ENCODE measurements at regions not wholly inside any gene's neighbourhood (a gene's known extent, or its start where the extent isn't known, plus 50 kb on each side); places are given as distances from the start of the nearest gene placed in this dataset.

DNA sequence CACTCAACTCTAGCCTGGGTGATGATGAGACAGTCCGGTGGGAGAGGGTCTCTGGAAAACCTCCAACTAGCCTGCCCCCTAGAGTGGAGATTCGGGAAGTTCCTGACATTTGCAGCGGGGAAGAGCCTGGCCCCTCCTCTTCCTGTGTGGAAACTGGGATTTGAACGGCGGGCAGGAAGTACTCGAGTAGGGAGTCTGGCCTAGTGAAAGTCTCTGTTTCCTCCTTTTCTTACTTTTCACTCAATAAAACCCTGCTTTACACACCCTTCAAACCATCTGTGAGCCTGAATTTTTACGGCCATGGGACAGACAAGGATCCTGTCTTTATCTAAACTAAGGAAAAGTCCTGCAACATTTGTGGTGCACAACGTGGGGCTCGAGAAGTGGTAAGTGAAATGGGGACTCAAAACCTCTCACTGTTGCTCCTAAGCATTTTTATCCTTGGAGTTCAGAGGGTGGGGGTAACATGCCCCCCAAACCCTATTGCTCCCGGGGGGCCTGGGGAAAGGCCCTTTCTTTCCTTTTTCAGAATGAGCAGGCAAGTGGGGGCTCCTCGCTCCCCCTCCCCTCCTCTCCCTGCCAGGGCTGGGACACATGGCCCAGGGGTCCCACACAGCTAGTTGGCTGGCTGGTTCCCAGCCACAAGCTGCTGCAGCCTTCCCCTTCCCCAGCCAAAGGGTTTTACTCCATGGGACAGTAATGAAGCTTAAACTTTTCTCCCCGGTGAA lies 224.7 kb upstream of the GBE1 start:
- Histone ChIP-seq H3K27ac (ENCODE audit: low read depth, low read length) (no peak overlapping the region), H3K27me3 (ENCODE audit: control insufficient read depth in 5 of 5, insufficient read depth in 4 of 5, low read length in 5 of 5) (no peaks in the 10 kb centered on the region), H3K9ac (ENCODE audit: low read length in 5 of 5) (no peak overlapping the region), H3K9me3 (ENCODE audit: control insufficient read depth in 5 of 5, low read length in 5 of 5) (peaks cover 0 to 3% (median 0%) of the 10 kb centered on the region in 5 donors), H3K4me3 (ENCODE audit: low read depth in 1 of 5, low read length in 5 of 5) (no peak overlapping the region), H3K36me3 (ENCODE audit: control insufficient read depth in 5 of 5, insufficient read depth in 5 of 5, low read length in 5 of 5) (no peaks in the 10 kb centered on the region), H3K4me1 (ENCODE audit: control insufficient read depth in 5 of 5, insufficient read depth in 5 of 5, low read length in 5 of 5) (no peaks in the 10 kb centered on the region)

DNA sequence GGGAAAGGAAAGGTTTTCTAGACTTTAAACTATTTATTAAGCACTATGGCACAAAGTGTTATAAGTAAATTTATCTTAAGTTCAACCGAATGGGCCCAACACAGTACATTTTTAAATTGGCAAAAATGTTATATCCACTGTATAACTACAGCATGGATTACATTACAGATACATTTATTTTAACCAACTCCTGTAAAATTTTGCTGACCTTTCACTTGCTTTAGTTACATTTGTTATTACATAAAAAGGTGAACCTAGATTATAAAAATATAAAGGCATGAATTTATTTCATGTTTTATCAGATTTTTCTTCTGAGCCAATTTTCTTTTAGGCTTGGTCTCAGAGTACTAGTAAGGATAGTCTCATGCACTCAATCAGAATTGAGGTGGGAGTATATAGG lies 221.9 kb upstream of the GBE1 start:
- Histone ChIP-seq H3K9ac (ENCODE audit: low read length in 5 of 5) (no peak overlapping the region), H3K4me1 (ENCODE audit: control insufficient read depth in 5 of 5, insufficient read depth in 5 of 5, low read length in 5 of 5) (no peaks in the 10 kb centered on the region), H3K27me3 (ENCODE audit: control insufficient read depth in 5 of 5, insufficient read depth in 4 of 5, low read length in 5 of 5) (no peaks in the 10 kb centered on the region), H3K27ac (ENCODE audit: low read depth, low read length) (no peak overlapping the region), H3K9me3 (ENCODE audit: control insufficient read depth in 5 of 5, low read length in 5 of 5) (peaks cover 0 to 3% (median 0%) of the 10 kb centered on the region in 5 donors), H3K36me3 (ENCODE audit: control insufficient read depth in 5 of 5, insufficient read depth in 5 of 5, low read length in 5 of 5) (no peaks in the 10 kb centered on the region), H3K4me3 (ENCODE audit: low read depth in 1 of 5, low read length in 5 of 5) (no peak overlapping the region)

DNA sequence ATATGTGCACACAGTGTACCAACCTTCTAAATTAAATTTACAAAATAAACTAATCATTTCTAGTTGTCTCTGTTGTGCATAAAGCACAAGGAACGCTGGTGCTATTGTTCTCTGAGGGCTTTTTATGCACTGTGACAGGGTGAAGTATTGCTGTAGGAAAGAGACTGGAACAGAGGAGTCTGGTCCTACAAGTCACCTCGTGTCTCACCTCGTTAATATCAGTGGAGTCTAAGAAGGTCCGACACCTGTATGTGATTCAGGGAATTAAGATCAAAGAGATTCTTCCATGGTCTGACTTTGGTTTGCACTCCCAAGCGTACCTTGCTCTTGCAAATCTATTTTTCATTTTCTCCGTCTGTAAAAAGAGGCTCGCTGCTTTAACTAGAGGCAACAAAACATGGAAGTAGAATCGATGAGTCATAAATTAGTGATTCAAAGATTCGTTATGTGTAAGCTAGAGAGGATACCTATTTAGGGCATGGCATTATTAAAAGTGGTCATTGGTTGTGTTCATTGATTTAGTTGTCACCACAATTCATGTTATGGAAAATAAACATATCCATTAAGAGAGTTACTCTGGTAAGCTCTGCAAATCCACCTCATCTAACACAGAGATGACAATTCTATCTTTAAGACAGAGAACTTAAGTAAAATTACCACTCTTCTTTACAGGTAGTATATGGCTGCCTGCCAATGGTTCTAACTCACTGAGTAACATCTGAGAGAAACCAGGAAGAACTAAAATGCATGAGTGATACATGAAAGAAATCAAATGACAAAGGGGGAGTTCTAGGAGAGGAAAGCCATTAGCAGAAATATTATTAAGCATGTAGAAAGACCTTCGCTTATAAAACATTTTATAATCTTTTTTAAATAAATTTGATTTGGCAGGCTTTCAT lies 219.4 kb upstream of the GBE1 start:
- peaks cover 0 to 2% (median 0%) of the 10 kb centered on the region in 5 donors for H3K9me3 ChIP-seq (ENCODE audit: control insufficient read depth in 5 of 5, low read length in 5 of 5)
- H3K4me1 ChIP-seq (ENCODE audit: control insufficient read depth in 5 of 5, insufficient read depth in 5 of 5, low read length in 5 of 5), result no peaks in the 10 kb centered on the region
- no peak overlapping the region for H3K9ac ChIP-seq (ENCODE audit: low read length in 5 of 5)
- no peak overlapping the region for H3K4me3 ChIP-seq (ENCODE audit: low read depth in 1 of 5, low read length in 5 of 5)
- H3K27me3 ChIP-seq (ENCODE audit: control insufficient read depth in 5 of 5, insufficient read depth in 4 of 5, low read length in 5 of 5), result no peaks in the 10 kb centered on the region
- no peaks in the 10 kb centered on the region for H3K36me3 ChIP-seq (ENCODE audit: control insufficient read depth in 5 of 5, insufficient read depth in 5 of 5, low read length in 5 of 5)
- no peak overlapping the region for H3K27ac ChIP-seq (ENCODE audit: low read depth, low read length)

DNA sequence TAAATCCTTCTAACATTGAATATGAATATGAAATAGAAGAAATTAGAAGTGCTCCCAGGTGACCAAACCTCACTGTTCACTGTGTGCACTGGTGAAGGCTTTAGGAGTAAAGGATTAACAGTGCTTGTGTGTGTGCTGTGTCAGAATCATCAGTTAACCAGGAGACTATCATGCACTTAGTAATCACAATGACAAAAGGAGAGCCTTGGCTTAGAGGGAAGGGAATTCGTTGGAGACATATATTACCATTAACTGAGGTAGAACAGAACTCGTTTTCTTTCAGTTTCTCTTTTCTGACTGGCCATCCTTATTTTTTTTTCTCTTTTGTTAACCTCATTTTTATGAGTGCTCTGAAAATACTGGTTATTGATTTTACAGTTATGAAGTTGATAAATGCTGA lies 213.3 kb upstream of the GBE1 start:
- Histone ChIP-seq H3K4me1 (ENCODE audit: control insufficient read depth in 5 of 5, insufficient read depth in 5 of 5, low read length in 5 of 5) (no peaks in the 10 kb centered on the region), H3K4me3 (ENCODE audit: low read depth in 1 of 5, low read length in 5 of 5) (no peak overlapping the region), H3K27me3 (ENCODE audit: control insufficient read depth in 5 of 5, insufficient read depth in 4 of 5, low read length in 5 of 5) (no peaks in the 10 kb centered on the region), H3K9me3 (ENCODE audit: control insufficient read depth in 5 of 5, low read length in 5 of 5) (peaks cover 0 to 2% (median 0%) of the 10 kb centered on the region in 5 donors), H3K27ac (ENCODE audit: low read depth, low read length) (no peak overlapping the region), H3K36me3 (ENCODE audit: control insufficient read depth in 5 of 5, insufficient read depth in 5 of 5, low read length in 5 of 5) (no peaks in the 10 kb centered on the region), H3K9ac (ENCODE audit: low read length in 5 of 5) (no peak overlapping the region)

DNA sequence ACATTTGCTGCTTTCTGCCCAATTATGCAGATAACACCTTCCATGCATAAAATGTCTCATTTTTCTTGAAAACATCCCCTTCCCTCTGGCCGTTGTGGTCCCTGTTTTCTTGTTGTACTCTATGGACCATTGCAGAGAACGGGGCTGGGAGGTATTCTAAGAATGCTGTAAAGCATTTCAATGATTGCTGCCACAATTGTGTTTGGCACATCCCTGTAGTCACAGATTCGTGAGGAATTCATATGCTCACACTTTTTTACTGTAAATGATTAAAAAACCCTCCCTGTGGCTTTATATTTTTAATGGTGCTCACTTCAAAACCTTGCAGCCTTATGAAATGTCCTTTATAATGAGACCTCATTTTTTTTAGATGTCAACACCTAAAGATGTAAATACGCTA lies 207.2 kb upstream of the GBE1 start:
- Histone ChIP-seq H3K27me3 (ENCODE audit: control insufficient read depth in 5 of 5, insufficient read depth in 4 of 5, low read length in 5 of 5) (no peaks in the 10 kb centered on the region), H3K27ac (ENCODE audit: low read depth, low read length) (no peak overlapping the region), H3K4me3 (ENCODE audit: low read depth in 1 of 5, low read length in 5 of 5) (no peak overlapping the region), H3K36me3 (ENCODE audit: control insufficient read depth in 5 of 5, insufficient read depth in 5 of 5, low read length in 5 of 5) (no peaks in the 10 kb centered on the region), H3K4me1 (ENCODE audit: control insufficient read depth in 5 of 5, insufficient read depth in 5 of 5, low read length in 5 of 5) (no peaks in the 10 kb centered on the region), H3K9ac (ENCODE audit: low read length in 5 of 5) (no peak overlapping the region), H3K9me3 (ENCODE audit: control insufficient read depth in 5 of 5, low read length in 5 of 5) (peaks cover 0 to 2% (median 0%) of the 10 kb centered on the region in 5 donors)

DNA sequence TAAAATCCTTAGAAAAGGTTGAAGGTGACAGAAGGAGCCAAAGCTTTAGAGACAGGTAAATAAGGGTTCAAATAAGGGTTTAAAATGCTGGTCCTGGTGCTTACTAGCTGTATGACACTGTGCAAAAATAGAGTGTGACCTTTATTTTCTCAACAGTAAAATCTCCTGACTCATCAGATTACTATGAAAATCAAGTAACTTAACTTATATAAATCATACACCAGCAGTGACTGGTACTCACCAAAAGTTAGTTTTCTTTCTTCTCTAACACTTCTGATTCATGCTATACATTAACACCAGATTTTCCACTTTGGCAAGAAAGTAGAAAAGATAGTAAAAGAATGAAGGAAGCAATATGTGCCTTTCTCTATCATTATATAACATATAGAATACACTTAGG lies 205.9 kb upstream of the GBE1 start:
- Histone ChIP-seq H3K9ac (ENCODE audit: low read length in 5 of 5) (no peak overlapping the region), H3K27ac (ENCODE audit: low read depth, low read length) (no peak overlapping the region), H3K27me3 (ENCODE audit: control insufficient read depth in 5 of 5, insufficient read depth in 4 of 5, low read length in 5 of 5) (no peaks in the 10 kb centered on the region), H3K36me3 (ENCODE audit: control insufficient read depth in 5 of 5, insufficient read depth in 5 of 5, low read length in 5 of 5) (no peaks in the 10 kb centered on the region), H3K4me1 (ENCODE audit: control insufficient read depth in 5 of 5, insufficient read depth in 5 of 5, low read length in 5 of 5) (no peaks in the 10 kb centered on the region), H3K4me3 (ENCODE audit: low read depth in 1 of 5, low read length in 5 of 5) (no peak overlapping the region), H3K9me3 (ENCODE audit: control insufficient read depth in 5 of 5, low read length in 5 of 5) (peaks cover 0 to 2% (median 0%) of the 10 kb centered on the region in 5 donors)

DNA sequence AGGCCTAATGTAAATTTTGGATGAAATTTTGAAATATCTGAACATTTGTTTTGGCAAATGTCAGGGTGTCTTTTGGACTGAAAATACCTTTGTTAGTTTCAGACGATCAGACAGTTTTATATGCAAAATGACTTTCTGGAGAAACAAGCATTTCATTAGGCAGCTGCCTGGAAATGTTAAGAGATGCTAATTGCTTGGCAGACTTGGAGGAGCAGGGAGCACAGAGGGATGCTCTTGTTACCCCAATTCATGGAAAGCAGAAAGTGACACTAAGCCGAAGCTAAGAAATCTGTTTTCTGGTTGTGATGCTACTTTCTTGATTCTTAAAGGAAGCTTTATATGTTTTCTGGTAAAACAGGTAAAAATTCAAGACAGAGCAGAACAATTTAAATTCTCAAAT lies 204.3 kb upstream of the GBE1 start:
- H3K27ac ChIP-seq (ENCODE audit: low read depth, low read length), result no peak overlapping the region
- H3K36me3 ChIP-seq (ENCODE audit: control insufficient read depth in 5 of 5, insufficient read depth in 5 of 5, low read length in 5 of 5), result no peaks in the 10 kb centered on the region
- H3K9ac ChIP-seq (ENCODE audit: low read length in 5 of 5), result no peak overlapping the region
- H3K27me3 ChIP-seq (ENCODE audit: control insufficient read depth in 5 of 5, insufficient read depth in 4 of 5, low read length in 5 of 5), result no peaks in the 10 kb centered on the region
- no peak overlapping the region for H3K4me3 ChIP-seq (ENCODE audit: low read depth in 1 of 5, low read length in 5 of 5)
- no peaks in the 10 kb centered on the region for H3K4me1 ChIP-seq (ENCODE audit: control insufficient read depth in 5 of 5, insufficient read depth in 5 of 5, low read length in 5 of 5)
- no peaks in the 10 kb centered on the region for H3K9me3 ChIP-seq (ENCODE audit: control insufficient read depth in 5 of 5, low read length in 5 of 5)

DNA sequence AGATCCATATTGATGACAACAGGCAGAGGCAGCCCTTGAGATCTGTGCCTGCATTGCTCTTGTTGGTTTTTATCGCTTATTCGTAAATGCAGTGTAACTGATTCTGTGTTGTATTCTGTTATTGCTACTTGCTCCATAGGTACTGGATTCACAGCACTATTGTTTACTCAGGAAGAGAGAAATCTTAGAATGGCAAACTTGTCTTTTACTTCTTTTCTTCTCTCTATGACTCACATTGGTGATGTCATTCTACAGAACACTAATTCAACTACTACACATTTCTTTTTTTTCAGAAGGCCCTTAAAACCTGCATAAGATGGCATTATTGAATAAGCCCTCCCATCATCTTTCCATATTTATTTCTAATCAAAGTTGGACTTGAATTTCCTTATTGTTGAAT lies 201.0 kb upstream of the GBE1 start:
- Histone ChIP-seq H3K9ac (ENCODE audit: low read length in 5 of 5) (no peak overlapping the region), H3K27me3 (ENCODE audit: control insufficient read depth in 5 of 5, insufficient read depth in 4 of 5, low read length in 5 of 5) (no peaks in the 10 kb centered on the region), H3K4me3 (ENCODE audit: low read depth in 1 of 5, low read length in 5 of 5) (no peak overlapping the region), H3K36me3 (ENCODE audit: control insufficient read depth in 5 of 5, insufficient read depth in 5 of 5, low read length in 5 of 5) (no peaks in the 10 kb centered on the region), H3K4me1 (ENCODE audit: control insufficient read depth in 5 of 5, insufficient read depth in 5 of 5, low read length in 5 of 5) (no peaks in the 10 kb centered on the region), H3K27ac (ENCODE audit: low read depth, low read length) (no peak overlapping the region), H3K9me3 (ENCODE audit: control insufficient read depth in 5 of 5, low read length in 5 of 5) (no peaks in the 10 kb centered on the region)

DNA sequence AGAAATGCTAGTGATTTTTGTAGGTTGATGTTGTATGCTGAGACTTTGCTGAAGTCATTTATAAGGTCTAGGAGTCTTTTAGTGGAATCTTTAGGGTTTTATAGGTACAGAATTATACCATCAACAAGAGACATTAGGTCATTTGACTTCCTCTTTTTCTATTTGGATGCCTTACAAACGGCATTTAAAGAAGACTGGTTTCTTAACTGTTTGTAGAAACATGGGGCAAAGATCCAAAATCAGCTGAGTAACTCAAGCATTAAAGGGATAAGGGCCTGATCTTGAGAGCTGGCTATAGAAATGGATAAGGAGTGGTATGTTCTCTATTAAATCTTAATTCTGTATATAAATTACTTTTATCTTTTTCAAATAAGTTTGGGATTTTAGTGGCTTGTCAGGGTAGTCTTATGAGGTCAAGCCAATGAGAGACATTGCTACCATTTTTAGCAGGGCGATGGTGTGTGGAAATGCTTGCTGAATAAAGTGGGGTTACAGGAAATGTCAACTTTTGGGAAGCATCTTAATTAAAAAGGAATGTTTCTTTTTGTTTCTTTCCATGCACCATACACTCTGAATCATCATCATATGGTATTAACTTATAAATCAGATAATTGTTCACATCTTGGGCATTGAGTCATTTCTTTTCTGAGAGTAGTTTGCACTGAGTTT lies 197.7 kb upstream of the GBE1 start:
- no peaks in the 10 kb centered on the region for H3K27me3 ChIP-seq (ENCODE audit: control insufficient read depth in 5 of 5, insufficient read depth in 4 of 5, low read length in 5 of 5)
- no peak overlapping the region for H3K9ac ChIP-seq (ENCODE audit: low read length in 5 of 5)
- H3K36me3 ChIP-seq (ENCODE audit: control insufficient read depth in 5 of 5, insufficient read depth in 5 of 5, low read length in 5 of 5), result no peaks in the 10 kb centered on the region
- no peaks in the 10 kb centered on the region for H3K9me3 ChIP-seq (ENCODE audit: control insufficient read depth in 5 of 5, low read length in 5 of 5)
- H3K27ac ChIP-seq (ENCODE audit: low read depth, low read length), result no peak overlapping the region
- no peak overlapping the region for H3K4me3 ChIP-seq (ENCODE audit: low read depth in 1 of 5, low read length in 5 of 5)
- peaks cover 0 to 3% (median 2%) of the 10 kb centered on the region in 5 donors for H3K4me1 ChIP-seq (ENCODE audit: control insufficient read depth in 5 of 5, insufficient read depth in 5 of 5, low read length in 5 of 5)

DNA sequence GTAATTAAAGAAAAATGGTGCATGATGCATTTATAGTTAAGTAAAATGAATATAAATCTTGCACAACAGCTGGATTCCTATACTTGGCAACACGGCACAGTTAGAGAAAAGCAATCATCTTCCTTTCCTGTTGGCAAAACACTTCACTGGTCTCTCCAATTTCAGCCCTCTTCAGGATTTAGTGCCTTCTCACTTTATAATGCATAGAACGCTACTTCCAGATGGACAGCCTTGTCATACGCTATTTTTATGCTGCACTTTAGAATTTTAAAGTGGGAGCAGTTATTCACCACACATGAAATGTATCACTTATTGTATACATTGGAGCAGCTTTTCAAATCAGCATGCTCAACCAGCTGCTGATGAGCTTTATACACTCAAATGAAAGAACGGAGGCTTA lies 194.4 kb upstream of the GBE1 start:
- H3K27me3 ChIP-seq (ENCODE audit: control insufficient read depth in 5 of 5, insufficient read depth in 4 of 5, low read length in 5 of 5), result no peaks in the 10 kb centered on the region

More for the DNA sequence above, 194.4 kb upstream of the GBE1 start:
- Histone ChIP-seq H3K4me3 (ENCODE audit: low read depth in 1 of 5, low read length in 5 of 5) (no peak overlapping the region), H3K9me3 (ENCODE audit: control insufficient read depth in 5 of 5, low read length in 5 of 5) (no peaks in the 10 kb centered on the region), H3K9ac (ENCODE audit: low read length in 5 of 5) (no peak overlapping the region), H3K36me3 (ENCODE audit: control insufficient read depth in 5 of 5, insufficient read depth in 5 of 5, low read length in 5 of 5) (no peaks in the 10 kb centered on the region), H3K27ac (ENCODE audit: low read depth, low read length) (no peak overlapping the region), H3K4me1 (ENCODE audit: control insufficient read depth in 5 of 5, insufficient read depth in 5 of 5, low read length in 5 of 5) (peaks cover 0 to 3% (median 2%) of the 10 kb centered on the region in 5 donors)

Data from subcutaneous abdominal adipose tissue (tissue), 5 donors.